ENCODE measurements at regions not wholly inside any gene's neighbourhood (a gene's known extent, or its start where the extent isn't known, plus 50 kb on each side); places are given as distances from the start of the nearest gene placed in this dataset.

DNA sequence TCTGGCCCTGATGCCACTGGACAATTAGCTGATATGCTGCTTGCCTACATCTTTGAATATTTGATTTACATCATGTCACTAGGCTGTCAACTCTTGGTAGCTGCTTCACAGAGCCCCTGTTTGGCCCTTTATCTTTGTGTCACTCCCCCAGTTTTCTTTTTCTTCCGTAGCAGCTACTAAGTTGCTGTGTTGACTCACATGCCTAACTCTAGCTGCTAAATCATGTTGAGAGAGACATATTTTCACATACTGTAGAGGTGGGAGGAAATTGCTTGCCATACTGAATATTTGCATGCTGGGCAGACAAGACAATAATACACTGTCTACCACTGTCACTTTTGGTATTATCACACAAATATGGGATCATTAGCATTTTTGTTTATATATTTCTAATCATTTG is 147.1 kb upstream of the NOVA1 start:
- H3K9me3 ChIP-seq (ENCODE audit: control insufficient read depth, insufficient read depth, low read depth, low read length): no peaks in the 10 kb centered on the region
- ATAC-seq (no peak), DNase-seq (ENCODE audit: low read depth, low spot score) (no peak)
- no TSS peak for BruUV-seq (replicated peaks)
- ChIA-PET POLR2A (no interaction called here), CTCF (no interaction called here)
- H3K36me3 ChIP-seq (ENCODE audit: control insufficient read depth, insufficient read depth, low read length): no peaks in the 10 kb centered on the region
- no peaks in the 10 kb centered on the region for H3K27me3 ChIP-seq (ENCODE audit: control insufficient read depth, insufficient read depth, low read length)
- H3K4me1 ChIP-seq (ENCODE audit: control insufficient read depth, insufficient read depth, low read length): no peaks in the 10 kb centered on the region
- no peak overlapping the region for H3K27ac ChIP-seq (ENCODE audit: low read length)
- intact Hi-C loops (cut with micrococcal nuclease; ENCODE audit: unreplicated experiment): no loop called here
- H3K4me3 ChIP-seq (ENCODE audit: low read depth in 2 of 2, low read length in 2 of 2): no peak overlapping the region
- in situ Hi-C loops (cut with HindIII; ENCODE audit: low pct_unique_long_range_greater_than_20kb, low sequenced_read_pairs): no loop called here
- TF ChIP-seq, protein P1, sequence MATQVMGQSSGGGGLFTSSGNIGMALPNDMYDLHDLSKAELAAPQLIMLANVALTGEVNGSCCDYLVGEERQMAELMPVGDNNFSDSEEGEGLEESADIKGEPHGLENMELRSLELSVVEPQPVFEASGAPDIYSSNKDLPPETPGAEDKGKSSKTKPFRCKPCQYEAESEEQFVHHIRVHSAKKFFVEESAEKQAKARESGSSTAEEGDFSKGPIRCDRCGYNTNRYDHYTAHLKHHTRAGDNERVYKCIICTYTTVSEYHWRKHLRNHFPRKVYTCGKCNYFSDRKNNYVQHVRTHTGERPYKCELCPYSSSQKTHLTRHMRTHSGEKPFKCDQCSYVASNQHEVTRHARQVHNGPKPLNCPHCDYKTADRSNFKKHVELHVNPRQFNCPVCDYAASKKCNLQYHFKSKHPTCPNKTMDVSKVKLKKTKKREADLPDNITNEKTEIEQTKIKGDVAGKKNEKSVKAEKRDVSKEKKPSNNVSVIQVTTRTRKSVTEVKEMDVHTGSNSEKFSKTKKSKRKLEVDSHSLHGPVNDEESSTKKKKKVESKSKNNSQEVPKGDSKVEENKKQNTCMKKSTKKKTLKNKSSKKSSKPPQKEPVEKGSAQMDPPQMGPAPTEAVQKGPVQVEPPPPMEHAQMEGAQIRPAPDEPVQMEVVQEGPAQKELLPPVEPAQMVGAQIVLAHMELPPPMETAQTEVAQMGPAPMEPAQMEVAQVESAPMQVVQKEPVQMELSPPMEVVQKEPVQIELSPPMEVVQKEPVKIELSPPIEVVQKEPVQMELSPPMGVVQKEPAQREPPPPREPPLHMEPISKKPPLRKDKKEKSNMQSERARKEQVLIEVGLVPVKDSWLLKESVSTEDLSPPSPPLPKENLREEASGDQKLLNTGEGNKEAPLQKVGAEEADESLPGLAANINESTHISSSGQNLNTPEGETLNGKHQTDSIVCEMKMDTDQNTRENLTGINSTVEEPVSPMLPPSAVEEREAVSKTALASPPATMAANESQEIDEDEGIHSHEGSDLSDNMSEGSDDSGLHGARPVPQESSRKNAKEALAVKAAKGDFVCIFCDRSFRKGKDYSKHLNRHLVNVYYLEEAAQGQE (IDR thresholded peaks at IDR 0.05; ENCODE audit: insufficient read depth in 1 of 2, low read depth in 2 of 2, low read length in 1 of 2): no peak
- TF ChIP-seq, protein P2, sequence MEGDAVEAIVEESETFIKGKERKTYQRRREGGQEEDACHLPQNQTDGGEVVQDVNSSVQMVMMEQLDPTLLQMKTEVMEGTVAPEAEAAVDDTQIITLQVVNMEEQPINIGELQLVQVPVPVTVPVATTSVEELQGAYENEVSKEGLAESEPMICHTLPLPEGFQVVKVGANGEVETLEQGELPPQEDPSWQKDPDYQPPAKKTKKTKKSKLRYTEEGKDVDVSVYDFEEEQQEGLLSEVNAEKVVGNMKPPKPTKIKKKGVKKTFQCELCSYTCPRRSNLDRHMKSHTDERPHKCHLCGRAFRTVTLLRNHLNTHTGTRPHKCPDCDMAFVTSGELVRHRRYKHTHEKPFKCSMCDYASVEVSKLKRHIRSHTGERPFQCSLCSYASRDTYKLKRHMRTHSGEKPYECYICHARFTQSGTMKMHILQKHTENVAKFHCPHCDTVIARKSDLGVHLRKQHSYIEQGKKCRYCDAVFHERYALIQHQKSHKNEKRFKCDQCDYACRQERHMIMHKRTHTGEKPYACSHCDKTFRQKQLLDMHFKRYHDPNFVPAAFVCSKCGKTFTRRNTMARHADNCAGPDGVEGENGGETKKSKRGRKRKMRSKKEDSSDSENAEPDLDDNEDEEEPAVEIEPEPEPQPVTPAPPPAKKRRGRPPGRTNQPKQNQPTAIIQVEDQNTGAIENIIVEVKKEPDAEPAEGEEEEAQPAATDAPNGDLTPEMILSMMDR (IDR thresholded peaks at IDR 0.05): no peak
- TF ChIP-seq SIN3A (IDR thresholded peaks at IDR 0.05; ENCODE audit: borderline replicate concordance, insufficient read depth, low read depth, low read length) (no peak), TCF7L2 (IDR thresholded peaks at IDR 0.05; ENCODE audit: low read depth, low read length) (no peak), POLR2AphosphoS5 (IDR thresholded peaks at IDR 0.05; ENCODE audit: low read depth, low read length) (no peak)

DNA sequence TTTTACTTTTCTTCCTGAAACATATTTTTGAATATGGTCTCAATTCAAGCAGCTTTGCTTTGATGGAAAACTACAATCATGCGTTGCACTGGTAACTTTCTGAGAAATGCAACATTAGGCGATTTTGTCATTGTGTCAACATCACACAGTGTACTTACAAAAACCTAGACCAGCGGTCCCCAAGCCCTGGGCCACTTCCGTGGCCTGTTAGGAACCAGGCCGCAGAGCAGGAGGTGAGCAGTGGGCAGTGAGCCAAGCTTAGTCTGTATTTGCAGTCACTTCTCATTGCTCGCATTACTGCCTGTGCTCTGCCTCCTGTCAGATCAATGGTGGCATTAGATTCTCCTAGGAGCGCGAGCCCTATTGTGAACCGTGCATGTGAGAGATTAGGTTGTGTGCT is 163.7 kb upstream of the NOVA1 start:
- in situ Hi-C loops (cut with HindIII; ENCODE audit: low pct_unique_long_range_greater_than_20kb, low sequenced_read_pairs) (no loop called here), intact Hi-C loops (cut with micrococcal nuclease; ENCODE audit: unreplicated experiment) (no loop called here)
- DNase-seq (ENCODE audit: low read depth, low spot score) (no peak), ATAC-seq (no peak)
- Histone ChIP-seq H3K27ac (ENCODE audit: low read length) (no peak overlapping the region), H3K4me3 (ENCODE audit: low read depth in 2 of 2, low read length in 2 of 2) (no peak overlapping the region), H3K36me3 (ENCODE audit: control insufficient read depth, insufficient read depth, low read length) (no peaks in the 10 kb centered on the region), H3K4me1 (ENCODE audit: control insufficient read depth, insufficient read depth, low read length) (no peaks in the 10 kb centered on the region), H3K27me3 (ENCODE audit: control insufficient read depth, insufficient read depth, low read length) (no peaks in the 10 kb centered on the region), H3K9me3 (ENCODE audit: control insufficient read depth, insufficient read depth, low read depth, low read length) (no peaks in the 10 kb centered on the region)
- TF ChIP-seq, protein P2 (IDR thresholded peaks at IDR 0.05): no peak
- TF ChIP-seq POLR2AphosphoS5 (IDR thresholded peaks at IDR 0.05; ENCODE audit: low read depth, low read length) (no peak), SIN3A (IDR thresholded peaks at IDR 0.05; ENCODE audit: borderline replicate concordance, insufficient read depth, low read depth, low read length) (no peak)
- no TSS peak for BruUV-seq (replicated peaks)
- CTCF ChIA-PET: no interaction called here
- POLR2A ChIA-PET: no interaction called here

DNA sequence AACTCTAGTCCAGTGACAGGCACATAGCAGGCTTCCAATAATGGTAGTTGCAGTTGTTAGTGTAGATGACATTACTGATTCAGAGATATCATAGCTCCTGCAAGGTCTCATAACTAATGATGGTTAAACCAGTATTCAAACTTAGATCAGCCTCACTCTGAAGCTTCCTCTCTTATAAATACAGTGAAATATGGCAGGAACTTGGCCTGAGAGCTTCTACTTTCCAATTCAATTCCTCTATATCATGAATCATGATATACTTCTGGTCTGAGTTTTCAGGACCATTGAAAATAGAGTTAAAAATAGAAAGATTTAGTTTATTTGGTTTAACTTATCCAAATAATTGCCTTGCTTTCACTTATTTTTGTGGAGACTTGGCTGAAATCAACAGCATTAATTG is 167.5 kb upstream of the NOVA1 start:
- H3K27me3 ChIP-seq (ENCODE audit: control insufficient read depth, insufficient read depth, low read length): no peaks in the 10 kb centered on the region
- TF ChIP-seq, protein P1 (IDR thresholded peaks at IDR 0.05; ENCODE audit: insufficient read depth in 1 of 2, low read depth in 2 of 2, low read length in 1 of 2): no peak
- TF ChIP-seq SIN3A (IDR thresholded peaks at IDR 0.05; ENCODE audit: borderline replicate concordance, insufficient read depth, low read depth, low read length) (no peak), TCF7L2 (IDR thresholded peaks at IDR 0.05; ENCODE audit: low read depth, low read length) (no peak), POLR2AphosphoS5 (IDR thresholded peaks at IDR 0.05; ENCODE audit: low read depth, low read length) (no peak)
- TF ChIP-seq, protein P2 (IDR thresholded peaks at IDR 0.05): no peak
- ChIA-PET POLR2A (no interaction called here), CTCF (no interaction called here)
- H3K4me1 ChIP-seq (ENCODE audit: control insufficient read depth, insufficient read depth, low read length): no peaks in the 10 kb centered on the region
- no peak overlapping the region for H3K4me3 ChIP-seq (ENCODE audit: low read depth in 2 of 2, low read length in 2 of 2)
- intact Hi-C loops (cut with micrococcal nuclease; ENCODE audit: unreplicated experiment): no loop called here
- H3K27ac ChIP-seq (ENCODE audit: low read length): no peak overlapping the region
- DNase-seq (ENCODE audit: low read depth, low spot score) (no peak), ATAC-seq (no peak)
- no peaks in the 10 kb centered on the region for H3K36me3 ChIP-seq (ENCODE audit: control insufficient read depth, insufficient read depth, low read length)
- in situ Hi-C loops (cut with HindIII; ENCODE audit: low pct_unique_long_range_greater_than_20kb, low sequenced_read_pairs): no loop called here
- BruUV-seq (replicated peaks): no TSS peak
- no peaks in the 10 kb centered on the region for H3K9me3 ChIP-seq (ENCODE audit: control insufficient read depth, insufficient read depth, low read depth, low read length)
